ENCODE measurements at regions not wholly inside any gene's neighbourhood (a gene's known extent, or its start where the extent isn't known, plus 50 kb on each side); places are given as distances from the start of the nearest gene placed in this dataset.

DNA sequence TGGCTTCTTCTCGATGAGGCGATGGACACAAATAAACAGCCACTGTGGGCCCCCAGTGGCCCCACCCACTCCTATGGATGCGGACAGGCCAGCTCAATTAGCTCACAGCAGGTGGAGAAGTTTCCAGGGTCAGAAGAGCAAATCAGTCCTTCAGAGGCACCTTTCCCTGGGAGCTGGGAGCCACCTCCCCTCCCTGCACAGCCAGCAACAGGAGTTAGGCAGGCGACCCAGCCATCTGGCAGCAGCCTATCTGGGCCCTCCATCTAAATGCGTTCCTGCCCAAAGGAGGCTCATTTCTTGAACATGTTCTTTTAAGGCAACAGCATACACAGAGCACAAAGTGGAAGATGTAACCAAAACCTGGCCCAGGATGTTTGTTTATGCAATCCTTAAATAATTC lies 211.9 kb upstream of the ARRDC4 start:
- H3K27ac ChIP-seq, result no peak overlapping the region
- H3K36me3 ChIP-seq (ENCODE audit: insufficient read depth), result no peaks in the 10 kb centered on the region
- H2AFZ ChIP-seq (ENCODE audit: low read depth), result no peak overlapping the region
- H4K20me1 ChIP-seq (ENCODE audit: insufficient read depth), result no peaks in the 10 kb centered on the region
- H3K4me3 ChIP-seq (IDR thresholded peaks at IDR 0.05; ENCODE audit: insufficient read depth, low read depth, low read length), result no peak overlapping the region
- H3K9ac ChIP-seq, result no peak overlapping the region
- H3K4me1 ChIP-seq (ENCODE audit: low read depth, poor library complexity, severe bottlenecking), result no peaks in the 10 kb centered on the region
- H3K4me2 ChIP-seq, result no peak overlapping the region
- H3K79me2 ChIP-seq (ENCODE audit: insufficient read depth, low read depth), result no peaks in the 10 kb centered on the region
- TF ChIP-seq, protein P1, sequence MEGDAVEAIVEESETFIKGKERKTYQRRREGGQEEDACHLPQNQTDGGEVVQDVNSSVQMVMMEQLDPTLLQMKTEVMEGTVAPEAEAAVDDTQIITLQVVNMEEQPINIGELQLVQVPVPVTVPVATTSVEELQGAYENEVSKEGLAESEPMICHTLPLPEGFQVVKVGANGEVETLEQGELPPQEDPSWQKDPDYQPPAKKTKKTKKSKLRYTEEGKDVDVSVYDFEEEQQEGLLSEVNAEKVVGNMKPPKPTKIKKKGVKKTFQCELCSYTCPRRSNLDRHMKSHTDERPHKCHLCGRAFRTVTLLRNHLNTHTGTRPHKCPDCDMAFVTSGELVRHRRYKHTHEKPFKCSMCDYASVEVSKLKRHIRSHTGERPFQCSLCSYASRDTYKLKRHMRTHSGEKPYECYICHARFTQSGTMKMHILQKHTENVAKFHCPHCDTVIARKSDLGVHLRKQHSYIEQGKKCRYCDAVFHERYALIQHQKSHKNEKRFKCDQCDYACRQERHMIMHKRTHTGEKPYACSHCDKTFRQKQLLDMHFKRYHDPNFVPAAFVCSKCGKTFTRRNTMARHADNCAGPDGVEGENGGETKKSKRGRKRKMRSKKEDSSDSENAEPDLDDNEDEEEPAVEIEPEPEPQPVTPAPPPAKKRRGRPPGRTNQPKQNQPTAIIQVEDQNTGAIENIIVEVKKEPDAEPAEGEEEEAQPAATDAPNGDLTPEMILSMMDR (conservative IDR thresholded peaks at IDR 0.05; ENCODE audit: low read depth, low read length), result no peak
- no peaks in the 10 kb centered on the region for H3K27me3 ChIP-seq (ENCODE audit: insufficient read depth, low read depth)

DNA sequence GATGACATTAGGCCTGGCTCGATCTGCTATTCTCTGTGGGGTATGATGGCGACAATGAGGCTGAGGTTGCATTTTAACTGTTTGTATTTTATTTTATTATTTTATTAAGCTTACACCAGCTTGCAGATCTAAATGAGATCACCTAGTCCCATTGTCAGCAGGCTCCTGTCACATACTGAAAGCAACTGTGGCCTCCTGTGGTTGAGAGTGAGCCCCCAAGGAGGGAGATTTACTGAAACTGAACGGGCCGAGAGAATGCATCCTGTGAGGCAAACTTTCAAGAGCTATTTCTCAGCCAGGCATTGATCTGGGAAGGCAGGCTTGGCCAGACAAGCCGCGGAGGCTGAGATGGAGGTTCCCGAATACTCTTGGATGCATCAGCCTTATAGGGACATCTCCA lies 210.4 kb upstream of the ARRDC4 start:
- no peak overlapping the region for H3K4me2 ChIP-seq
- H3K4me3 ChIP-seq (IDR thresholded peaks at IDR 0.05; ENCODE audit: insufficient read depth, low read depth, low read length), result no peak overlapping the region
- H3K4me1 ChIP-seq (ENCODE audit: low read depth, poor library complexity, severe bottlenecking), result no peaks in the 10 kb centered on the region
- H3K27ac ChIP-seq, result no peak overlapping the region
- H3K79me2 ChIP-seq (ENCODE audit: insufficient read depth, low read depth), result no peaks in the 10 kb centered on the region
- no peaks in the 10 kb centered on the region for H3K36me3 ChIP-seq (ENCODE audit: insufficient read depth)
- H3K27me3 ChIP-seq (ENCODE audit: insufficient read depth, low read depth), result no peaks in the 10 kb centered on the region
- TF ChIP-seq, protein P1 (conservative IDR thresholded peaks at IDR 0.05; ENCODE audit: low read depth, low read length), result no peak
- no peak overlapping the region for H3K9ac ChIP-seq
- H4K20me1 ChIP-seq (ENCODE audit: insufficient read depth), result no peaks in the 10 kb centered on the region
- no peak overlapping the region for H2AFZ ChIP-seq (ENCODE audit: low read depth)

DNA sequence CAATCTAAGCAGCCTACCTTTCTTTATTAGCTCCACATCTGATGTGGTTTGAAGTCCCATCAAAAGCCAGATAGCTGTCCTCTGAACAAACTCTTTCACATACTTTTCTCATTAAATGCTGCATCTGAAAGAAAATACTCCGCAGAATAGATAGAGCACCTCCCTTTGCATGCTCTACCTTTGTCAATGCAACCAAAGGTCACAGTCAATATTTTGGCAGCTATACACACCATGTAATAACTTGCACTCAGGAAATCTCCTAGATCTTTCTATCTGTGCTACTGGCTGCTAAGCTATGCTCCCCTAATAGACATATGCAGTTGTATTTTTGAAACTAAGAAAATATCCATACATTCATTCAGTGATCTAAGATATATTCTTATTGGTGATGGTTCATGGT lies 204.8 kb upstream of the ARRDC4 start:
- Histone ChIP-seq H3K4me1 (ENCODE audit: low read depth, poor library complexity, severe bottlenecking) (no peaks in the 10 kb centered on the region), H3K4me3 (IDR thresholded peaks at IDR 0.05; ENCODE audit: insufficient read depth, low read depth, low read length) (no peak overlapping the region), H2AFZ (ENCODE audit: low read depth) (no peak overlapping the region), H4K20me1 (ENCODE audit: insufficient read depth) (no peaks in the 10 kb centered on the region), H3K9ac (no peak overlapping the region), H3K4me2 (no peak overlapping the region), H3K27me3 (ENCODE audit: insufficient read depth, low read depth) (no peaks in the 10 kb centered on the region), H3K36me3 (ENCODE audit: insufficient read depth) (no peaks in the 10 kb centered on the region), H3K27ac (no peak overlapping the region), H3K79me2 (ENCODE audit: insufficient read depth, low read depth) (no peaks in the 10 kb centered on the region)
- TF ChIP-seq, protein P1 (conservative IDR thresholded peaks at IDR 0.05; ENCODE audit: low read depth, low read length), result no peak

- no peaks in the 10 kb centered on the region for H3K36me3 ChIP-seq (ENCODE audit: insufficient read depth)
- H4K20me1 ChIP-seq (ENCODE audit: insufficient read depth), result no peaks in the 10 kb centered on the region
- no peak overlapping the region for H2AFZ ChIP-seq (ENCODE audit: low read depth)
- no peak overlapping the region for H3K4me2 ChIP-seq
- no peak overlapping the region for H3K9ac ChIP-seq
- no peaks in the 10 kb centered on the region for H3K79me2 ChIP-seq (ENCODE audit: insufficient read depth, low read depth)
- no peaks in the 10 kb centered on the region for H3K27me3 ChIP-seq (ENCODE audit: insufficient read depth, low read depth)
- H3K4me1 ChIP-seq (ENCODE audit: low read depth, poor library complexity, severe bottlenecking), result no peaks in the 10 kb centered on the region
- TF ChIP-seq, protein P1 (conservative IDR thresholded peaks at IDR 0.05; ENCODE audit: low read depth, low read length), result no peak
- H3K4me3 ChIP-seq (IDR thresholded peaks at IDR 0.05; ENCODE audit: insufficient read depth, low read depth, low read length), result no peak overlapping the region
- no peak overlapping the region for H3K27ac ChIP-seq
These were observed 201.1 kb upstream of the ARRDC4 start for GRCh38 chr15:97759363-97759762.

GRCh38 chr15:97761110-97761509 lies 199.4 kb upstream of the ARRDC4 start:
- Histone ChIP-seq H3K36me3 (ENCODE audit: insufficient read depth) (no peaks in the 10 kb centered on the region), H3K79me2 (ENCODE audit: insufficient read depth, low read depth) (no peaks in the 10 kb centered on the region), H3K4me3 (IDR thresholded peaks at IDR 0.05; ENCODE audit: insufficient read depth, low read depth, low read length) (no peak overlapping the region), H4K20me1 (ENCODE audit: insufficient read depth) (no peaks in the 10 kb centered on the region), H3K4me1 (ENCODE audit: low read depth, poor library complexity, severe bottlenecking) (no peaks in the 10 kb centered on the region), H3K9ac (no peak overlapping the region), H3K27me3 (ENCODE audit: insufficient read depth, low read depth) (no peaks in the 10 kb centered on the region), H3K4me2 (no peak overlapping the region), H3K27ac (no peak overlapping the region), H2AFZ (ENCODE audit: low read depth) (no peak overlapping the region)
- TF ChIP-seq, protein P1 (conservative IDR thresholded peaks at IDR 0.05; ENCODE audit: low read depth, low read length), result no peak

Data from KMS-11 (cell line).